ENCODE measurements at regions not wholly inside any gene's neighbourhood (a gene's known extent, or its start where the extent isn't known, plus 50 kb on each side); places are given as distances from the start of the nearest gene placed in this dataset.

DNA sequence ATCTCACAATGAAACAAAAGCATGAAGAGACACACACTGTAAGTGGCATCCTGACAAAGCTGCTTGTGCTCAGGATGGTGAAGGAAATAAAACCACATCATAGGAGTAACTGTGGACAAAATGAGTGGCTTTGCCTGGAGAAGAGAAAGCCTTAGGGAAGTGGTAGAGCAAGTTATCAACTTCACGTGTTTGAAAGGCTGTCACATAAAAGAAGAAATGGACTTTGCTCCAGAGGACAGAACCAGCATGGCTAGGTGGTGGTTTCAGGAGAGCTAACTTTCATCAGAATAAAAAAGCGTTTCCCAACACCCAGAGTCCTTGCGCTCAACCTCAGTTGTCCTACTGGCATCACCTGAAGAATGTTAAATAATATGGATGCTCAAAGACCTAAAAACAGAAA, 139.9 kb downstream of the SETD4 start:
- Mint-ChIP-seq H3K36me3 (ENCODE audit: low read depth, unreplicated experiment) (no peaks in the 10 kb centered on the region), H3K9me3 (ENCODE audit: unreplicated experiment) (no peaks in the 10 kb centered on the region), H3K4me1 (ENCODE audit: unreplicated experiment) (no peaks in the 10 kb centered on the region), H3K27ac (ENCODE audit: unreplicated experiment) (no peak overlapping the region), H3K27me3 (ENCODE audit: unreplicated experiment) (no peaks in the 10 kb centered on the region), H3K4me3 (ENCODE audit: unreplicated experiment) (no peak overlapping the region)
- TF ChIP-seq, protein P1, sequence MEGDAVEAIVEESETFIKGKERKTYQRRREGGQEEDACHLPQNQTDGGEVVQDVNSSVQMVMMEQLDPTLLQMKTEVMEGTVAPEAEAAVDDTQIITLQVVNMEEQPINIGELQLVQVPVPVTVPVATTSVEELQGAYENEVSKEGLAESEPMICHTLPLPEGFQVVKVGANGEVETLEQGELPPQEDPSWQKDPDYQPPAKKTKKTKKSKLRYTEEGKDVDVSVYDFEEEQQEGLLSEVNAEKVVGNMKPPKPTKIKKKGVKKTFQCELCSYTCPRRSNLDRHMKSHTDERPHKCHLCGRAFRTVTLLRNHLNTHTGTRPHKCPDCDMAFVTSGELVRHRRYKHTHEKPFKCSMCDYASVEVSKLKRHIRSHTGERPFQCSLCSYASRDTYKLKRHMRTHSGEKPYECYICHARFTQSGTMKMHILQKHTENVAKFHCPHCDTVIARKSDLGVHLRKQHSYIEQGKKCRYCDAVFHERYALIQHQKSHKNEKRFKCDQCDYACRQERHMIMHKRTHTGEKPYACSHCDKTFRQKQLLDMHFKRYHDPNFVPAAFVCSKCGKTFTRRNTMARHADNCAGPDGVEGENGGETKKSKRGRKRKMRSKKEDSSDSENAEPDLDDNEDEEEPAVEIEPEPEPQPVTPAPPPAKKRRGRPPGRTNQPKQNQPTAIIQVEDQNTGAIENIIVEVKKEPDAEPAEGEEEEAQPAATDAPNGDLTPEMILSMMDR (IDR thresholded peaks at IDR 0.05; ENCODE audit: unreplicated experiment) = no peak
- no peak for DNase-seq (ENCODE audit: low spot score)

DNA sequence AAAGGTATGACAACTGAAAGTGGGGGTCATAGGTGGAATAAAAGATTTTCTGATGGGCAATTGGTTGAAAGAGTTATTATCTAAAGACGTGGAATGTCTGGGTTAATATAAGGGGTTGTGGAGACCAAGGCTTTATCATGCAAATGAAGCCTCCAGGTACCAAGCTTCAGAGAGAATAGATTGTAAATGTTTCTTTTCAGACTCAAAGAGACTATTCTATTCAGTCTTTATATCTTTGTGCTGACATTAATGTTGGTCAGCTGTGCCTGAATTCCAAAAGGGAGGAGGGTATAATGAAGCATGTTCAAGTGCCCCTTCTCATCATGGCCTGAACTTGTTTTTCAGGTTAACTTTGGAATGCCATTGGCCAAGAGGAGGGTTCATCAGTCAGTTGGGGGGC, 145.3 kb downstream of the SETD4 start:
- Mint-ChIP-seq H3K27me3 (ENCODE audit: unreplicated experiment) (no peaks in the 10 kb centered on the region), H3K9me3 (ENCODE audit: unreplicated experiment) (no peaks in the 10 kb centered on the region), H3K27ac (ENCODE audit: unreplicated experiment) (no peak overlapping the region), H3K36me3 (ENCODE audit: low read depth, unreplicated experiment) (no peaks in the 10 kb centered on the region), H3K4me1 (ENCODE audit: unreplicated experiment) (no peaks in the 10 kb centered on the region), H3K4me3 (ENCODE audit: unreplicated experiment) (no peak overlapping the region)
- DNase-seq (ENCODE audit: low spot score) = no peak
- TF ChIP-seq, protein P1 (IDR thresholded peaks at IDR 0.05; ENCODE audit: unreplicated experiment) = no peak

DNA sequence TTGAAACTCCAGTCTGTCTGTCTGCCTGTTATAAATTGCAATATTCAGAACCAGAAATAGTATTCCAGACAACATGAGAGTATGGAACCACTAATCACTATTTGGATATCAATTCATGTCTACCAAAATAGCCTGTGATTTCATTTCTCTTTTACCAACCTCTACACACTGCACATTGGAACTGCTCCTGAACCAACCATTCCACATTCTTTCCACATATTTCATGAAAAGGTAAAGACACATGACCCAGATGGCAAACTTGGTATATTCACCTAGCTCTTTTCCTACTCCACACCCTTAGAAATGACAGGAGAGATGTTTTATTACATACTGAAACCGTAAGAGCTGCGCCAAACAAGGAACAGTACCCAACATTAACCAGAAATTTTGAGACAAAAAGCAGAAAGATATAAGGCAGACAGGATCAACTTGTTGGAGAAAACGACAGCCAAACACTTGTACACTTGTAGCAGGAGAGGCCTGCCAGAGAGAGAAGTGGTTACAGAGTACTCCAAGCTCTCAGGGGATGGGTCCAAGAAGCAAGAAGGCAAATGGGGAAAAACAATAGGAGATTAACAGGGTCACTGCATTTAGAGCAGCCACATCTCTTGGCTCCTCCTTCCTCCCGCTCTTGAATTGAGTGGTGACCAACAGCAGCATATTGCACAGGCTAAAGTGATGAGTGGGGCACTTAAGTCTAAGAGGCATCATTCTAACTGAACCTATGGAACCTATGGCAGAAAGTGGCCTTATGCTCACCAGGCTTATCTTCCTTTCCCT, 148.7 kb downstream of the SETD4 start:
- Mint-ChIP-seq H3K27ac (ENCODE audit: unreplicated experiment) (no peak overlapping the region), H3K4me1 (ENCODE audit: unreplicated experiment) (no peaks in the 10 kb centered on the region), H3K27me3 (ENCODE audit: unreplicated experiment) (no peaks in the 10 kb centered on the region), H3K36me3 (ENCODE audit: low read depth, unreplicated experiment) (no peaks in the 10 kb centered on the region), H3K4me3 (ENCODE audit: unreplicated experiment) (no peak overlapping the region), H3K9me3 (ENCODE audit: unreplicated experiment) (no peaks in the 10 kb centered on the region)
- DNase-seq (ENCODE audit: low spot score) = no peak
- TF ChIP-seq, protein P1 (IDR thresholded peaks at IDR 0.05; ENCODE audit: unreplicated experiment) = no peak

DNA sequence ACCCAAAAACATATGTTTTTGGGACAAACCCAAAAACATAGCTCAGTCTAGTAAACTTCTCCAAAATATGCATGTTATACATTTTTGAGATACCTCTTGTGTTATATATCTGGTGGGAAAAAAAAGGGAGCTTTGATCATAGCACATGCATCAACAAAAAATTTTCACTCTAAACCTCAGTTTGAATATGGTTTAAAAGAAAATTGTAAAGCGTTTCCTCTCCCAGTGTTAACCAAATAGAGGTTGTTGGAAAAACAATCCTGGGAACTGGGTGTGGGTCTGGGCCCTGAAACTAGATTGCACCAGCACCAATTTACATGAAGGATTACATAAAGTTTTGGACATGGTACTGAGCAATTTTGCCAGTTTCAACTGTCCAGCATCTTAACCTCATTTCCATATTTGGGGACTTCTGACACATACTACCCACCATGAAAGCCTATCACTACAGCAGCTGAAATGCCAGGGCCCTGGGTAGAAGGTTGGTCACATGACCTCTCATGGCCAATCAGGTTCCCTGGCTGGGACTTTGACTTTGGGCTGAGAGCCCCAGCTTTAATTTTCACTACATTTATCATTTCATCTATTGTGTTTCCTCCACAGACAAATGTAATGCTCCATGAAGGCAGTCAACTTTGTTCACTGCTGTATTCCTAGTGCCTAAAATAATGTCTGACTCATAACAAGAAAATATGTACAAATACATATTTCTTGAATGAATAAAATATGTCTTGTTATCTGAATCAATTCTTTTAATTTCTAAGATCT, 150.7 kb downstream of the SETD4 start:
- no peaks in the 10 kb centered on the region for H3K9me3 Mint-ChIP-seq (ENCODE audit: unreplicated experiment)
- H3K27me3 Mint-ChIP-seq (ENCODE audit: unreplicated experiment) = no peaks in the 10 kb centered on the region
- no peaks in the 10 kb centered on the region for H3K4me1 Mint-ChIP-seq (ENCODE audit: unreplicated experiment)
- TF ChIP-seq, protein P1 (IDR thresholded peaks at IDR 0.05; ENCODE audit: unreplicated experiment) = no peak
- no peak for DNase-seq (ENCODE audit: low spot score)
- H3K27ac Mint-ChIP-seq (ENCODE audit: unreplicated experiment) = no peak overlapping the region
- no peaks in the 10 kb centered on the region for H3K36me3 Mint-ChIP-seq (ENCODE audit: low read depth, unreplicated experiment)
- H3K4me3 Mint-ChIP-seq (ENCODE audit: unreplicated experiment) = no peak overlapping the region

Data from endothelial cell (in vitro differentiated cells).